ENCODE measurements at regions not wholly inside any gene's neighbourhood (a gene's known extent, or its start where the extent isn't known, plus 50 kb on each side); places are given as distances from the start of the nearest gene placed in this dataset.

GRCh38 chr9:79985772-79986171, 414.0 kb downstream of the TLE4 start (continued):
- no peak for TF ChIP-seq PRDM15 (CRISPR knock-in tag; IDR thresholded peaks at IDR 0.05)
- no peak for TF ChIP-seq EZH2 (IDR thresholded peaks at IDR 0.05; ENCODE audit: borderline replicate concordance, control insufficient read depth, low read depth, low read length)

GRCh38 chr9:79985264-79985663, 413.5 kb downstream of the TLE4 start:
- H2AFZ ChIP-seq (ENCODE audit: control insufficient read depth, low read depth, low read length): no peak overlapping the region
- DNase-seq (ENCODE audit: low read depth, low spot score) (no peak), ATAC-seq (no peak), FAIRE-seq (no peak)
- H3K79me2 ChIP-seq (ENCODE audit: control insufficient read depth, insufficient read depth, low read length): no peaks in the 10 kb centered on the region
- H3K9ac ChIP-seq (ENCODE audit: control insufficient read depth, insufficient read depth, low read length): no peak overlapping the region
- H4K20me1 ChIP-seq (ENCODE audit: control insufficient read depth, insufficient read depth): no peaks in the 10 kb centered on the region
- intact Hi-C loops (cut with micrococcal nuclease; ENCODE audit: unreplicated experiment) (no loop called here), in situ Hi-C loops (cut with MboI) (no loop called here)
- ChIA-PET CTCF (no interaction called here), SMC1A (ENCODE audit: uncharacterized antibody, unreplicated experiment) (no interaction called here), RAD21 (ENCODE audit: unreplicated experiment) (no interaction called here), POLR2A (no interaction called here)
- WGBS (ENCODE audit: insufficient coverage, insufficient replicate concordance, low lambda C conversion rate, missing lambda C conversion rate): 64% methylated on average over 7 of the region's 7 CpGs
- no peak overlapping the region for H3K4me2 ChIP-seq (ENCODE audit: control insufficient read depth, insufficient read depth)
- no peak overlapping the region for H3K4me3 ChIP-seq
- H3K27ac ChIP-seq (ENCODE audit: control insufficient read depth, insufficient read depth): no peak overlapping the region
- no peaks in the 10 kb centered on the region for H3K27me3 ChIP-seq (replicated peaks in 1 of 2; ENCODE audit: control insufficient read depth in 2 of 2, insufficient read depth in 2 of 2, low read length in 1 of 2)
- no peaks in the 10 kb centered on the region for H3K4me1 ChIP-seq (ENCODE audit: control insufficient read depth, insufficient read depth, low read length)
- no TSS peak for BruUV-seq (replicated peaks)
- H3K36me3 ChIP-seq (ENCODE audit: control insufficient read depth in 2 of 2, insufficient read depth in 2 of 2, low read length in 1 of 2): no peaks in the 10 kb centered on the region
- no peaks in the 10 kb centered on the region for H3K9me3 ChIP-seq (replicated peaks; ENCODE audit: control insufficient read depth, insufficient read depth, low read length)
- no peak for TF ChIP-seq MAX (IDR thresholded peaks at IDR 0.05; ENCODE audit: low read depth, low read length)
- no peak for TF ChIP-seq TCF7 (IDR thresholded peaks at IDR 0.05; ENCODE audit: borderline replicate concordance)
- TF ChIP-seq KLF5 (IDR thresholded peaks at IDR 0.05; ENCODE audit: partially characterized antibody): no peak
- no peak for TF ChIP-seq HSF1 (IDR thresholded peaks at IDR 0.05; ENCODE audit: low read depth, low read length)
- TF ChIP-seq POLR2AphosphoS5 (IDR thresholded peaks at IDR 0.05; ENCODE audit: low read length): no peak
- no peak for TF ChIP-seq ZBTB4 (CRISPR knock-in tag; IDR thresholded peaks at IDR 0.05)
- no peak for TF ChIP-seq CEBPZ (IDR thresholded peaks at IDR 0.05; ENCODE audit: low read depth, low read length)
- no peak for TF ChIP-seq NBN (IDR thresholded peaks at IDR 0.05)
- no peak for TF ChIP-seq PAX8 (IDR thresholded peaks at IDR 0.05)

Data from GM12878 (cell line).